NCI-H2081 (cell line): ENCODE measurements at regions not wholly inside any gene's neighbourhood (a gene's known extent, or its start where the extent isn't known, plus 50 kb on each side); places are given as distances from the start of the nearest gene placed in this dataset.
A peak's percentile ranks its signal among the peaks of the same experiment; 100 is the strongest.

ENCODE experiments used
- DNase-seq, 2 experiments: peaks; one replicate each; lab custom pipeline; 2025; lab: John Stamatoyannopoulos, UW

GRCh38 chr7:106196460-106197021 lies 84.4 kb upstream of the SYPL1 start:
- DNase-seq: no peak

- no peak for DNase-seq
These were observed 81.5 kb upstream of the SYPL1 start for GRCh38 chr7:106193661-106194060.

GRCh38 chr7:106190589-106191330 lies 78.6 kb upstream of the SYPL1 start:
- peak; percentile 30 to 69 for DNase-seq

DNA sequence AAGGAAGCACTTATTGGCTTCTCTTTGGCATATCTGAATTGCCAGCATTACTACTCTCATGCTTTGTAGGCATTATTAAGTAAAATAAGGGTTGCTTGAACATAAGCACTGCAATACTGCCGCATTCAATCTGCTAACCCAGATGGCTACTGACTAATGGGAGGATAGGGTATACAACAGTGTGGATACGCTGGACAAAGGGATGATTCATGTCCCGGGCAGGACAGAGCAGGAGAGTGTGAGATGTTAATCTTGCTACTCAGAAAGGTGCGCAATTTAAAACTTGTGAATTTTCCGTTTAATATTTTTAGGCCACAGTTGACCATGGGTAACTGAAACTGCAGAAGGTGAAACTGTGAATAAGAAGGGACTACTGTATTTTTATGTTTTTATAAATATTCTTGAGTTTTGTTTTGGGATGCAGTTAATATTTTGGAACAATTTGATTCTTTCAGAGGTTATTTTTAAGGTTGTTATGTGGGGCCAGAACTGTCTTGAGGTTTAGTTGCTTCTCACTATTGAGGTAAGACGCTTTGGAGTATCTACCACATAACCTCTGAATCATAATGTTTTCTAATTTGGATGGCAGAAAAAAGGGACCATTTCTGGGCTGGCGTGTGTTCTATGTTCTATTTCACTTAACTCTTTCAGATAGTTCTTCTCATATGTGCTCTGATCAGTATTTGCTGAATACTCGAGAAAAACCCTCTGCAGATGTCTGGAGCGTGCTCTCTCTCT lies 75.7 kb upstream of the SYPL1 start:
- no peak for DNase-seq

DNA sequence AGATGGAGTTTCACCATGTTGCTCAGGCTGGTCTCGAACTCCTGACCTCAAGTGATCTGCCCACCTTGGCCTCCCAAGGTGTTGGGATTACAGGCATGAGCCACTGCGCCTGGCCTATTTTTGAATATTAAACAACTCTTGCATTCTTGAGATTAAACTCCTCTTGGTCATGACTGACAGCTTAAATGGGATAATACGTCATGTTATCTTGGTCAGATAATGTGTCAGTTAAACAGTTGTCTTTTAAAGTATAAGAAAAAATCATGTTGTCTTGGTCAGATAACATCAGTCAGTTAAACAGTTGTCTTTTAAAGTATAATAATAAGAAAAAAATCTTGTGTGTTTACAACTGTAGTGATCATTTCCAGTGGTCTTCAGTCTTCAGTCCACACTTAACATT lies 73.6 kb upstream of the SYPL1 start:
- no peak for DNase-seq

DNA sequence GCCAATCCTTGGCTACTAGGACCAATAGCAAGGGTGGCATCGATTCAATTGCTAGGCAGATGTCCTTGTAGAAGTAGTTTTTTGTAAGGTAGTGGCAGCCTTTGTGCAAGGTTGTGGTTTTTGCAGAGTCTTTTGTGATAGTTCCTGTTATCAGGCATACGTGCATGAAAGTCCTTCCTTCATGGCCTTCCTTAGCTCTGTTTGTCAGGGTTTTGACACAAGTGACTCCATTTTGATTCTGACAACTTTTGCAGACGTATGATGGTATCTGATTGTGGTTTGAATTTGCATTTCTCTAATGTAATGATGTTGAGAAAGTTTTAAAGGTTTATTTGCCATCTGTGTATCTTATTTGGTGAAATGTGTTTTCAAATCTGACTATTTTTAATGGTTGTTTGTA lies 71.8 kb upstream of the SYPL1 start:
- DNase-seq: no peak

DNA sequence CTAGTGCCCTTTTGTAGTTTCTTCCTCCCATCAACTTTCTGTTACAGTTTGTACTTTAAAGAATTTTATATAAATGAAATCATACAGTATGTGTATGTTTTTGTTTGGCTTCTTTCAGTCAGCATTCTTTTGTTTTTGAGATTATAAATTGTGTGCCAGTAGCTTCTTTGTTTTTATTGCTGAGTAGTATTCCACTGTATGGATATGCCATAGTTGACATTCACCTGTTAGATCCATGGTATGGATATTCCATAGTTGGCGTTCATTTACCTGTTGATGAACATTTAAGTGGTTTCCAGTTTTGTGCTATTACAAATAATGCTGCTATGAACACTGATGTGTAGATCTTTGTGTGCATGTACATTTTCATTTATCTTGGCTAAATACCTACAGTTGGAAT lies 70.8 kb upstream of the SYPL1 start:
- DNase-seq: no peak

- no peak for DNase-seq
These were observed 69.7 kb upstream of the SYPL1 start for GRCh38 chr7:106181658-106182265.

GRCh38 chr7:106180721-106181120 lies 68.6 kb upstream of the SYPL1 start:
- peak; percentile 87 to 90 for DNase-seq

DNA sequence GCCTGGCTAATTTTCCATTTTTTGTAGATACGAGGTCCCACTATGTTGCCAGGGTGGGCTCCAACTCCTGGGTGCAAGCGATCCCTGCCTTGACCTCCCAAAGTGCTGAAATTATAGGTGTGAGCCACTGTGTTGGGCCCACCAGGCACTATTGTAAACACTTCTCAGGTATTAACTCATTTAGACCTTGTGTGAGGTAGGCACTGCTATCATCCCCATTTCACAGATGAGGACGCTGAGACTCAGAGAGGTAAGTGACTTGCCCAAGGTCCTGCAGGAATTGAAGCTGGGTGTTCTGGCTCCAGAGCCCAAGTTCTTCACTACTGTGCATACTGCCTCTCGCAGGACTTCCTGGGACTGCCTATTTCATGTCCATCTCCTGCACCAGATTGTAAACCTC lies 67.1 kb upstream of the SYPL1 start:
- no peak for DNase-seq

- DNase-seq: peak in 1 of 2 experiments; percentile 46
These were observed 66.6 kb upstream of the SYPL1 start for GRCh38 chr7:106178593-106179134.

GRCh38 chr7:106177738-106178592 lies 65.9 kb upstream of the SYPL1 start:
- peak in 1 of 2 experiments; percentile 7 for DNase-seq

DNA sequence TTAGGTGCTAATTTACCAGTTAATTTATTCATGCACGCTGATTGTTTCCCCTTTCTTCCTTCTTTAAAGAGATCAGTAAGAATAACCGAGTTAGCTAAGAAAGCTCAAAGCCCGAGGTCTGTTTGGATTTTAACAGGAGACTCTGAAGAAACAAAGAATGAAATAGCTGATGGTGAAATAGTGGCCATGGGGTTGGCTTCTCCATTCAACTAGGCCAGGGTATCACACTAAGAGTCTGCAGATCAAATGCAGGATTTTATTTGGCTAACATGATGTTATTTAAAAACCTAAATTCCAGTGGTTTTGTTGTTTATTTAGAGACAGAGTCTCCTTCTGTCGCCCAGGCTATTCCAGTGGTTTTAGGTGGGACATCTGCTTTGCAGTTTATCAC lies 65.2 kb upstream of the SYPL1 start:
- no peak for DNase-seq

DNA sequence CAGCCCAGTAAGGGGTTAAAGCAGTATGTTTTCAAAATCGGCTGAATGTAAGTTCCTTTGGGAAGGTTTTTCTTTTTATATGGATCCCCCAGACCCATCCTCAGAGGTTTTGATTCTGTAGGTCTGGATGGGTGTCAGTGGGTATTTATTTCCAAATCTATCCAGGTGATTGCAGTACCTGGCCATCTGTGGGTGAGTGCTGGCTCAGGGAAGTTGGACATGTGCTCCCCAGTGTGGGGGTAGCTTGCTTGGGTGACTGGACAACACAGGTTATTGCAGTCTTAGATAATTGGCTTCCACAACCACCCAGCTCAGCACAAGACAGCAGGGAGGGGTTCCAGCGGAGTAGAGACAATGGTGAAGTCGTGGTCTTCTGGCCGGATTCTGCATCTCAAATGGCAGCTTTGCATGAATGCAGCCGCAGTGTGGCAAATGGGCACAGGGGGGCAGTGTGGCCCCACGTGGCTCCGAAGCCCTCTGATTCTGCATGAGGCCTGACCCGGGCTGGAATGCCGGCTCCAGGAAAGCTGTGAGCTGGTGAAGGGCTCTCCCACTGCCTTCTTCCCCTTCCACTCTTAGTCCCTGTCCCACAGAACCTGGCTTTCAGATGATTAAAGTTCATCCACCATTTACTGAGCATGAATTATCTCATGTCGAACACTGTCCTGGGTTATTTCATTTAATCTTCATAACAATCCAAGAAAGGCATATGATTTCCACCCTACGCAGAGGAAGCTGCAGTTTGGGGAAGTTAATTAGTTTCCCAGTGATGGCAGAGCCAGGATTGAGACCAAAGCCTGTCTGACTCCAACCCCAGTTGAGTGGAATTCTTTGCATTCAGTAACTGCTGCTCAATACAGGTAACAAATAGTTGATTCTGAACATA lies 64.5 kb upstream of the SYPL1 start:
- peak; percentile 87 to 88 for DNase-seq

DNA sequence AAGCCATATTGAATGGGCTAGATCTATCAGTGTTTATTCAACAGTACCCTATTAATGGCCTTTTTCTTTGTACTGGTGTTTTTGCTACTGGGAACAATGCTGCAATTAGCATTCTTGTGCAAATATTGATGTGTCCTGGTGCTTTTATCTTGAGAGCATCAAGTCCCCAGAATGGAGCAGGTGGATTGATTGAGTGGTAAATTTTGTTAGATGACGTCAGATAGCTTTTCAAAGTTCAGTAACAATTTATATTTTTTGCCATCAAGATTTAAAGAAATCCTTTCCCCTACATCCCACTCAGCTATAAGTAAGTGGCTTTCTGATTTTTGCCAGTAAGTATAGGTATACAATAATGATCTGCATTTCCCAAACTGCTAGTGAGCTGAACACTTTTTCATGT lies 63.4 kb upstream of the SYPL1 start:
- peak in 1 of 2 experiments; percentile 69 for DNase-seq

DNA sequence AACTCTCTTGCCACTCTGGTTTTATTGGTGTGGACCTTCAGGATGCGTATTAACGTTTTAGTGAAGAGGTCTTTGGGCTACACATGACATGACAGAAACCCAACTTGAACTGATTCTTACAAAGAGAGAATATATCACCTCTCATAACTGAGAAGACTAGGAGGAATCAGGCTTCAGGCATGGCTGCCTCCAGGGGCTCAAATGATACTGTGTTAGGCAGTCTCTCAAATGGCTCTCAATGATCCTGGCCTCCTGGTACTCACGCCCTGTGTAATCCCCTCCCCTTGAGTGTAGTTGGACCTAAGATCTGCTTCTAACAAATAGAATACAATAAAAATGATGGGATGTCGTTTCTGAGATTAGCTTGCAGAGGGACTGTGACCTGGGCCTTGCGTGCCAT lies 58.5 kb upstream of the SYPL1 start:
- DNase-seq: no peak

- no peak for DNase-seq
These were observed 57.9 kb upstream of the SYPL1 start for GRCh38 chr7:106169821-106170610.

DNA sequence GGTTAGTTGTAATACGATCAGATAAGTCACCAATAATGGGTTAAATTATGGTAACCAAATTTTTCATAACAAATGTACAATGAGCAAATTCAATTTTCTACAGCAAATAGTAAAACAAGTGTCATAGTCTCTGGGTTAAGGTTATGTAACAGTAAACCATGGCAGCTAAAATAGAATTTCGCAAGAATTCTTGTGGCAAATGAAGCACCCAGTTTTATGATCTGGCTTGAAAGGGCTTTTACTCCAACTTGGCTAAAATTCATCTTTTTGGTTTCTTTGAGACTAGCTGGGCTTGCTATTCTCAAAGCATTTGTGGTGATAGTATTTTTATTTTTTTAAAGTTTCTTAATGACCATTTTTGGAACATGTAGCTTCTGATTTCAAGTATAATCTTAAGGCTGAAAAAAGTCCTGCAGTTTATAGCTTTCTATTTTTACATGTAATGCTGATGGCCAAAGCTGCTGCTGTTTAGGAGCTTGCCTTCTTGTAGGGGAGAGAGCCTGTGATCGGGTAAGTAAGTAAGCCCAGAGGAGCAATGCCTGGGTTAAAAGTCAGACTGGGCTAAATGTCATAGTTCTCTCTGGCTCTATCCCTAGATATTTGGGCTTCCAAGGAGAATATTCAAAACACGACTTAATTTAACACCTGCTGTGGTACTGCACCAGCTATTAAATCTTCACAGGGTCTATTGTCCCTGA lies 55.5 kb upstream of the SYPL1 start:
- DNase-seq: no peak
